NCI-H2107 treated with DMSO at 0.1 percent for 48 hours (cell line): ENCODE measurements at regions not wholly inside any gene's neighbourhood (a gene's known extent, or its start where the extent isn't known, plus 50 kb on each side); places are given as distances from the start of the nearest gene placed in this dataset.

Experiments used
- DNase-seq: peaks from one replicate; lab custom pipeline; 2025; ENCODE audit not compliant: unreplicated experiment; lab: John Stamatoyannopoulos, UW

DNA sequence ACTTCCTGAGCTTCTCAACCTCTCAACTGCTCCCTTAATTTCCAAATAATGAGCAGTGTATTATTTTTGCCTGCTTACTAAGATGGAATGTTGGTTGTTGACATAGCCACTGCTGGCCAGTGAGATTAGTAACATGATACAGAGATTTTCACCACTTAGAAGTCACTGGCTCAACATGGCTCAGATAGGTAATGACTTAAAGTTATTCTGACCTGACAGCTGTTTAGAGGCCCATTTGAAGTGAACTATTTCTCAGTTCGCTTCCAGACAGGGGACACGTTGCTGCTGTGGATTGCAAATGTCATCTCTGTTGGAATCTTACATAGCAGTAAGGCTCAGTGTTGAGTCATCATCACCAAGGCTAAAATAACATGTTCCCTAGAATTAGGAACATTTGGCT lies 490.2 kb downstream of the TLE4 start:
- DNase-seq = no peak

DNA sequence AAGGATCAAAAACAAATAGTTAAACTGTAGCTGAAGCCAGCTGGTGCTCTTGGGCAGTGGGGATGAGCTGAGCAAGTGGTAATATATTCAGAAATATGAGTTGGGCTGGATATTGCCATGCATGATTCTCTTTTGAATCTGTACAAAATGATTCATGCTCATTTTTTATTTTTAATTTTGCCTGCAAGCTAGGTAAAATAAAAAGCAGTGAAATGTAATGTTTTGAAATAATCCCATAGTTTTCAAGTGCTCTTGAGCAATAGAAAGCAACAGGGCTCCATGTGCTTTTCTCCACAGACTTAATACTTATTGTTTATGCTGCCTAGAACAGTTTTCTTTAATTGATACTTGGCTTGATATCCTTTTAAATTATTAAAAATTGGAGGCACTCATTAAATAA lies 489.3 kb downstream of the TLE4 start:
- DNase-seq = no peak

DNA sequence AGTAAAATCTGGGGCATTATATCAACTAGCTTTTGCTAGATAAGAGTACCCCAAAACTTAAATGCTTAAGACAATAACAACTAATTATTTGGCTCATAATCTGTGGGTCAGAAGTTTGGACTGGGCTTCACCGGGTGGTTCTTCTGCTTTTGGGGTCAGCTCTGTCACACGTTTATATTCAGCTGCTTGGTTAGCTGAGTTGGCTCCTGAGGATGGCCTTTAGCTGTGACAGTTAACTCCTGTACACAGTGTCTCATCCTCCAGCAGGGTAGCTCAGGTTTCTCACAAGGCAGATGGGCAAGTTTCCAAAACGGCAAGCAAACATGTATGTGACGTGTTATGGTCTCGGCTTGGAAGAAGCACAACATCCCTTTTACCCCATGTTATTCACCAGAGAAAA lies 488.2 kb downstream of the TLE4 start:
- no peak for DNase-seq

DNA sequence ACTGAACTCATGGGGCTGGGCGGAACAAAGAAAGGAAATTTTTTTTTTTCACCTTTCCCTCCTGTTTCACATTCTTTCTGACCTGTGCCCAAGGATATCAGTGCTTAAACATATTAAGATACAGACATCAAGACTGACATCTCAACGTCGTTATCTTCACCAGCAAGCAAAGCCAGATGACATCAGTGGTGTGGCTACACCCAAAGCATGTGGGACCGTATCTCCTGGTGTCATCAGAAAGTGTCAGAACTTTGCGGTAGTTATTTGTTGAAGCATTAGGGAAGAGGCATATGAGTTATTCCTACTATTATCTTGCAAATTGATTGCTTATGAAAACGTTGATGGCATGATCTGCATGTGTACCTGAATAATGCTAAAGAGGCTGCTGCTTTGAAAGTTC lies 487.4 kb downstream of the TLE4 start:
- DNase-seq = no peak

DNA sequence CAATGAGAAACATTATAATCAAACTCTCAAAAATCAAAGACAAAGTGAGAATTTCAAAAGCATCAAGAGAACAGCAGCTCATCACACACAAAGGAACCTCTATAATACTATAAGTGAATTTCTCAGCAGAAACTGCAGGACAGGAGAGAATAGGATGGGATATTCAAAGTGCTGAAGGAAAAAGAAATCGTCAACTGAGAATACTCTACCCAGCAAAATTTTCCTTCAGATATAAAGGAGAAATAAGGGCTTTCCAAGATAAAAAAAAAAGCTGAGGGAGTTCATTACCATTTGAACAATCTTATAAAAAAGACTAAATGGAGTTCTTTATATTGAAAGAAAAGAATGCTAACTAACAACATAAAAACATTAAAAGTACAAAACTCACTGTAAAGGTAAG lies 481.1 kb downstream of the TLE4 start:
- no peak for DNase-seq

DNA sequence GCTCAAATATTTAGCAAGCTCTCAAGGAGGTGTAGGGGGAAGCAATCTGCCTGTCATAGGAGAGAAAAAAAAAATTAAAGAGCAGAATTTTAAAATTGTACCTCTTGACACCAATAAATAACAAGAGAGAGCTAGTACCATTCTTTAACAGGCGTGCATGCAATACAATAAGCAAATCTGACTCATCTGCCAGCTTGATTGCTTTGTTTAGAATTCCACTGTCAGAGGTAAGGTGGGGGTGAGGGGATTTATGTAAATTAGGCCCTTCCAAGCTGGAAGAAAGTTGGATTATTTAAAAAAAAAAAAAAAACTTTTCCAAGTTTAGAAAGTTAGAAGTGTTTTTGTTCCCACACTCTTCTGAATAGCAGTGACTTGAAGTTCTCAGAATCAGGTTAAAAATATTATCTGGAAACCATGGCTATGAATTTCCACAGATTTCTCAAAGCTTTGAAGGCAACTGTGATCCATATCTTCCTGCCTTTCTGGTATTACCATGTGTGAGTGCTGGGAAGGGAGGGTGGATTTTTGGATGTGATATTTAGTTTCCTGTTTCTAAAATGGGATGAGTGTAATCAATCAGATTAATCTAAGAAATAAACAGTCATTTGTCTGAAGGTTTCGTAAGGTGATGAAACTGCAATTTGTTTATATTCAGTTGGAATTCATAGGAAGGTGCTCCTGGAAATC lies 477.5 kb downstream of the TLE4 start:
- no peak for DNase-seq

DNA sequence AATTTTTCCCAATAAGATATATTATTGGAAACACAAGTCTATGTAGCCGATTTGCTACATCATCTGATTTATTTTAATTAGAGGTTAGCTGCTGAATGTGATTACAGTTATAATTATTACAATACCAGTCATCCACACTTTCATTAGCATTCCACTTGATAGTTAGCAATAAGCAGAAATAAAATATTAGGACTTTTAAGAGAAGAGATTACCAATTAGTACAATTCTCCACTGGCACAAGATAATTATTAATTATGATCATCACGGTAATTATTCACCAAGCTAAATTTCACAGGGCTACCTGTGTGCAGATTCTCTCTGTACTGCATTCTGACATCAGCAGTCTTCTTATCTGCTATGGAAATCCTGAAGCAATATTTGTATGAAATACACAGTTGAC lies 474.7 kb downstream of the TLE4 start:
- DNase-seq = no peak

DNA sequence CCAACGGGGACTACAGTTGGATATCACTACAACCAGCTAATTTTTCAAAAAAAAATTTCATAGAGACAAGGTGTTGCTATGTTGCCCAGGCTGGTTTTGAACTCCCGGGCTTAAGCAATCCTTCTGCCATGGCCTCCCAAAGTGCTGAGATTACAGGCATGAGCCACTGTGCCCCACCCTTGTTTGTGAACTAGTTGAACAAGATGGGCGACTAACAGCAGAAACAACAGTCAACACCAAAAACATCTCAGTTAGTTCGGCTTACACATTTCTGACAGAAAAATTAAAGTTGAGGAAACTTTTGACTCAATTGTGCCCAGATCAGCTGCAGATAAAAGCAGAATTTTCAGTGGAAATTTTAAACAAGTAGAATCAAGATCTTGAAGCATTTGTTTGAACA lies 470.1 kb downstream of the TLE4 start:
- no peak for DNase-seq

DNA sequence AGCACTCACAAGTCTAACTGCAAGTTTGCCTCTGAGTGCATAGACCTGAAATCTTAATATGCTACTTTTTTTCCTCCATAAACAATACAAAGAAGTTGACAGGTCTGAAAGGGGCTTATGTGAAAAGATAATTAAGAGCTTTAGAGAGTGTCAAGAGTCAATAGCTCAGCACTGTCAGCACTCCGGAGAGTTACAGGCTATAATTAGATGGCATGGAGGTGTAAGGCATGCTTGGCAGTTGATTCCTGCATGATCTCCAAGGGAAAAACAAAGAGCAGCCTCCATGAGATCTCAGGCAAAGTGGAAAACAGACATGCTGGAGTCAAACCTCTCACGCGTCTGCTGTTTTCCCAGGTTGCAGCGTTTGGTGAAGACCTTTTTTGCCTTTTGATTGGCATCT lies 468.7 kb downstream of the TLE4 start:
- DNase-seq = no peak

DNA sequence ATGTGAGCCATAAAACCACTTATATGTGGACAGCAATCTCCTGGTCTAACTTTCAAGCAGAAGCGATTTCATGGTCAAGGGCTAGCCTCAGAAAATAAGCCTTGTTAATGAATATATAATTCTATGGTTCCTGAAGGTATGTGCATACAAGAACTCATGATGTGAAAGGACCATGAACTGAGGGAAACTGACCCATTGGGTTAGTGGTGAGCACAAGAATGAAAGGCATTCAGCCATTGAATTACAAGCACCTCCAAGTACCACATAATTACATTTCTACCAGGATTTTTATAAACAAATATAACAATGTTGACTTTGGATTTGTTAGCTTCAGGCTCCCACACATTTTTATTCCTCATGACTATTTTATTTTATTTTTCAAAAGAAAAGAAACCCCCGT lies 459.0 kb downstream of the TLE4 start:
- no peak for DNase-seq

DNA sequence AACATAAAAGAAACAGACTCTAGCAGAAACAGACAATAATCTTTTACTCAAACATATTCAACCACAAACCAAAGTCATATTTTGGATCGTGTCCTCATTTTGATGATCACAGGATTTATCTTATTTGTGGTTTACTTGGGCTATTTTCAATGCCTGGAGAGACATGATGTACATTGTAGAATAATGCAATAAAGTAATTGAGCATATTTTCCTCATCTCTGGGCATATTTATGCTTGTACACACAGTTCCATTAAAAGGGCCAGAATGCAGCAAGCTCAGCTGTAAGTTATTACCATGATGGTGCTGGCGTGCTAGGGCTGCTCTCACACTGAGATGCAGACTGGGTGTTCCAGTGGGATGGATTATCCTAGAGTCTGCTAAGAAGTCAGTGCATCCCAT lies 456.7 kb downstream of the TLE4 start:
- no peak for DNase-seq

DNA sequence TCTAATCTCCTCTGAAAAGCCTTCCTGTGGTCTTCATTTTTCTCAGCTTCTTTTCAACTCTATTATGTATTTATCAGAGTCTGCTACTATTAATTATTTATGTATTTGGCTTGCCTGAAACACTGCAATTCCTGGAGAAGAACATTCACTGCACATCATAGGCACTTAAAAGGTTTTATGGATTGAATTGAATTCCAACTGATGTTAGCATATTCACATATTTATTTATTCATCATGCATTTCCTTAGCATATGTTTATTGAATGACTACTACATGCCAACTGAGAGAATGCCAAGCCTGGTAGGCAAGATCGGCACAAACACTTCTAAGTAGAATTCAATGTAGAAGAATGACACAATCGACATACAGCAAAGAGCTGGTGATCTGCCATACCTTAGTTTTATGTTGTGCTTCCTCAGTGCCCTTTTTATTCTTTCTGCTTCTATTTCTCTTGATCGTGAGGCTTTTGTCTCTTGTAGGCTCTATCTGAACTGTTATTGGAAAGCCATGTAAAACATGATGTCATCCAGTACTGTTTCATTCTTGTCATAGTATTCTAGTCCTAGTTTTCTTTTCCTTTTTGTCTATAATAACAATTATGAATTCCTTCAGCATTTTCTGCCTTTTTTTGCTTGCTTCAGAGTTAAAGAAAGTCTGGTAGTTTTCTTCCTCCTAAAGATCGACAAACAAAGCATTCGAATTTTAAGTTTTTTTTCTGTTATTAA lies 454.2 kb downstream of the TLE4 start:
- DNase-seq = no peak

DNA sequence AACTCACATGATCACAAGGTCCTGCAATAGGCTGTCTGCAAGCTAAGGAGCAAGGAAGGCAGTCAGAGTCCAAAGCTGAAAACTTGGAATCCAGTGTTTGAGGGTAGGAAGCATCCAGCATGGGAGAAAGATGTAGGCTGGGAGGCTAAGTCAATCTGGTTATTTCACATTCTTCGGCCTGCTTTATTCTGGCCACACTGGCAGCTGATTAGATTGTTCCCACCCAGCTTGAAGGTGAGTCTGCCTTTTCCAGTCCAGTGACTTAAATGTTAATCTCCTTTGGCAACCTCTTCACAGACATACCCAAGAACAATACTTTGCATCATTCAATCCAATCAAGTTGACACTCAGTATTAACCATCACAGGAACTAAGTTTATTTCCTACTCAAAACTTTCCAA lies 453.4 kb downstream of the TLE4 start:
- DNase-seq = no peak

DNA sequence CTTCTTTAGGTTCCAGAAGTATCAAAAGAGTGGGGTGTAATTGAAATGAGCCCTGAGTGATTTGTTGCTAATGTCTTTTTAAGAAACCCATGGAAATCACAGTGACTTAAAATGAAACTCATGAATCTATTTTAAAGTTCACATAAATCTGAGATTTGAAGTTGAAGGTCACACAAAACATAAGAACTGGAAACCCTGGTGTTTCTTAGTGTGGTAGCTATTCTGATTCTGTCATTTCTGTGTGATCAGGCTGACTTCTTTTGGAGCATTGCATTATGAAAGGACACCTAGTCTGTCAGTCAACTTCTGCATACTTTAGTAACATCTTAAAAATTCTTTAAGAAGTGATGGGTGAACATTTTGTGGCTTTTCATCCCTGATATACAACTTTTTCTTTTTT lies 448.8 kb downstream of the TLE4 start:
- no peak for DNase-seq

DNA sequence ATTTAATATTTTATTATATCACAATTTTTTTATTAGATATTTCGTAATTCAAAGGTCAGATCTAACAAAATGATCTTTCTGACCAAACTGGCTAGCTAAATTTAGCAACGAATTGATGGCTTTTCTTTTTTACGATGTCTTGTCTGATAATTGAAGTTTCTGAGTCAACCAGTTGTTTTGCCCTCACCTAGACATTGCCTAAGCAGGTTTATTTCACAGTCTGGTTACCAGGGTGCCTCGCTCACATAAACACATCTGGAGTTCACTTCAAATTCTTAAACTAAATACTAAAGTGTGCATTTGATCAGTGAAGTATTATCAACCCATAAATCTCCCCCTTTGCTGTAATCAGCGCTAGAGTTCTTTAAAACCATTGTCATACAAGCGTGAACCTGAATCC lies 448.3 kb downstream of the TLE4 start:
- DNase-seq = no peak

DNA sequence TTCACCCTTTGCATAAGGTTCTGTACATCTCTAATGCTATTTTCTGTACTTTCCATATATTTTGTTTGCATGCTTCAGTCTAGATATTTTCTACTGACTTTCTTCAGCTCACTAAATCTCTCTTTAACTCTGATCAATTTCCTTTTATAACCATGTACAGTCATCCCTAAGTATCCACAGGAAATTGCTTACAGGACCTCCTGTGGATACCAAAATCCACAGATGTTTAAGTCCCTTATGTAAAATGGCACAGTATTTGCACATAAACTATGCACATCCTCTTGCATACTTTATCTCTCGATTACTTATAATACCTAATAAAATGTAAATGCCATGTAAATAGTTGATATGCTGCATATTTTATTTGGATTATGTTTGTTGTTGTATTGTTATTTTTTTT lies 442.1 kb downstream of the TLE4 start:
- no peak for DNase-seq

DNA sequence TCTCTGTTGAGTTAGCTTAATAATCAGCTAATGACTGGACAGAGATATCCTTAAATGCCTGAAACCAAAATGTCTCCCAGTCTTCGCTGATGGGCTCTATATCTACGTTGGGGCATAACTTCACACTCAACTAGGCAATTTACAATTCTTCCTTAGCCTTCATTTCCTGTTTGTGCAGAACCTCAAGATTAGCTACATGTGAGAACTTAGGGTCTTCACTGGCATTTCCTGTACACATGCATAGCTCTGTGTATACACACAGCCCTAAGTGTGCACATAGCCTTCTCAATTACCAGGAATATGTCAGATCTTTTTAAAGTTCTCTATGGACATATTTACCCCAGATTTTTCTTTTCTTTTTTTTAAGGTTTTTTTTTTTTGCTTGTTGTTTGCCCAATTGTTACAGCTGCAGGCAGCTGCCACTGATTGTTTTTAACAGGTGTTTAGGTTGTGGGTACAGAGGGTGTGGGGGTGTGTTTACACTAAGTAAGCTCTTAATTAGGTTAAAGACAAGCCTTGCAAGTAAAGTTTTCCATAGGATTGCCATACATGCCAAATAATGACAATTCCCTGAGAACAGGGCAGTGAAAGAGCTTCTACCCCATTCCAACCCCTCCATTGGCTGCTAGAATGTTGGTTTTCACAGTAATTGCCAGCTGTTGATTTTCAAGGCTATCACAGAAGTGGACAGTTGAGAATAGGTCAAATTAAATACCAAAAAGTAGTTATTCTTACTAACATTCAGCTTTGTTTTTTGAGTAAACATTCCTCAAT lies 441.0 kb downstream of the TLE4 start:
- no peak for DNase-seq

DNA sequence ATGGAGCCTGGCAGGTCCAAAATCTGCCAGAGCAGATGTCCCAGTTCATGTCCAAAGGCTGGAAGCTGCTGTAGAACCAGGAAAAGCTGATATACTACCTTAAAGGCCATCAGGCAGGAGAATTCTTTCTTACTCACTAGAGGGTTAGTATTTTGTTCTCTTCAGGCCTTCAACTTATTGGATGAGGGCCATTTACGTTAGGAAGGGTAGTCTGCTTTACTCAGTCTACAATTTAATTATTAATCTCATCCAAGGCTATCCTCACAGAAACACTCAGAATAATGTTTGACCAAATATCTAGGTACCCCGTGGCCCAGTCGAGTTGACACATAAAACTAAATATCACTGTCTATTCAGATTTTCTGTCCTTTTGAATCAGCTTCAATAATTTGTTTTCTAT lies 437.4 kb downstream of the TLE4 start:
- no peak for DNase-seq

DNA sequence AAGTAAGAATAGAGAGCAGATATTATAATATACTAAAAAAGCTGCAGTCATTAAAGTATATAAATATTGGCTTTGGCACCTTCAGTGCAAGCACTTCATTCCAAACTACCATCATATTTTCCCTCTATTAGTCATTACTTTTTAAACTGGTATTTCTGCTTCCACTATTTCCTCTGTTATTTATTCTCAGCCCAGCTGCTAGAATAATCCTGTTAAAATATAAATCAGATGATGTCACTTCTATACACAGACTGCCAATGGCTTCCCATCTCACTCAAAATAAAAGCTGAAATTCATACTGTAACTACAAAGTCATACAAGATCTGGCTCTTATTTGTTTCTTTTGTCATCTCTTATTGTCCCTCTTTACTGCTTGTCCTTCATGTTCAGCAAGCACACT lies 432.9 kb downstream of the TLE4 start:
- DNase-seq = no peak

DNA sequence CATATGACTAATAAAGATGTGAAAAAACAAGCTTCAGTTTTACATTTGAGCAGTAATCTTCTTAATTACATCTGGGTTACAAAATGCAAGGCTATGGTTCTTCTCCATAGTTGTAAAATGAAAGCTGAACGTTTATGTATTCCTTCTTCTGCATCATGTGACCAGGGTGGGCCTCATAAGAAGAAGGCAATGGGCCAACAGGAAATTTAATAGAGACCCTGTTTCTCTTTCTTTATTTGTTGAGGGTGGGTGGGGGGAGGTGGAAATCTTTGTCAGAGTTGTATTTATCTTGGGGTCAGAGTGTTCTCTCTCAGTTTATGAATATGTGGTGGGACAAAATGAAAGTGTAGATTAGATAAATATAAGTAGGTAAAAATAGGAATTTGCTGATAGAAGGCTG lies 418.8 kb downstream of the TLE4 start:
- no peak for DNase-seq

DNA sequence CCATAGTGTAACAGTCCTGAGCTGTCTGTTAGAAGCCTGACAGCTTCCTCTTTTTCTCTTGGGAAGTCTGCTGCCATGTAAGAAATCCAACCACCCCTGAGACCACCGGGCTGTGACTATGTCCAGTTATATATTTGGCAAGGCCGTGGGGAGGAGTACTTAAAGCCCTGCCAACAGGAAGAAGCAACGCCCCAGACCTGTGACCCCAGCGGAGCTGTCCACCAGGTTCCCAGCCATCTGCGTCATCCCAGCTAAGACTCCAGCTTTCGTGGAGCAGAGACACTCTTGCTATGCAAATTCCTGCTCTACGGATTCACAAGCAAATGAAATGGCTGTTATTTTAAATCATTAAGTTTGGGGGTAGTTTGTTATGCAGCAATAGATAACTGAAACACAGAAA lies 417.3 kb downstream of the TLE4 start:
- no peak for DNase-seq

DNA sequence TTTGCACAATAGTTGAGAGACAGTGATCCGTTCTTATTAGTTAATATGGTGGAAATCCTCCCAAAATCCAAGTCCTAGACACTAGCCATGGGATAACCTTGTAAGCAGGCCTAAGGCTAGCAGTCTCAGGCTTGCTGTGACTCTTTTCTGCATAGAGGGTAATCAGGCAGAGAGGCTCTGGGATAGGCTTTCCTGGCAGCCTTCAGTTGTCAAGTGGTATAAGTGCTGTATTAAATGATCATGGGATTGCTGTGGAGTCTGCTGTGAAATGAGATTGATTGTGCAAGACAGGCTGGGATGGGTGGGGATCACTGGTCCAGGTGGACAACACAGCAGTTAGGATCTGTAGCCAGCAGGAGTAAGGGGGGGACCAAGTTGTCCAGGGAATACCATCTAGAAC lies 416.4 kb downstream of the TLE4 start:
- DNase-seq = no peak
